GM19372 (cell line): ENCODE measurements at regions not wholly inside any gene's neighbourhood (a gene's known extent, or its start where the extent isn't known, plus 50 kb on each side); places are given as distances from the start of the nearest gene placed in this dataset.

Source experiments
- ATAC-seq: cut with Tn5 transposase; IDR thresholded peaks from one replicate; pipeline ENCODE4 v1.9.1; 2021; ENCODE audit warnings: mild to moderate bottlenecking, low read depth, moderate library complexity; ENCODE audit not compliant: unreplicated experiment

- ATAC-seq: no peak
Observed at GRCh38 chr18:56108478-56109367, 520.7 kb upstream of the TCF4 start.

GRCh38 chr18:56107821-56108477 is 520.0 kb upstream of the TCF4 start:
- ATAC-seq: no peak

GRCh38 chr18:56100090-56100722 is 512.2 kb upstream of the TCF4 start:
- ATAC-seq: no peak

- no peak for ATAC-seq
Observed at GRCh38 chr18:56097621-56098020, 509.6 kb upstream of the TCF4 start.

DNA sequence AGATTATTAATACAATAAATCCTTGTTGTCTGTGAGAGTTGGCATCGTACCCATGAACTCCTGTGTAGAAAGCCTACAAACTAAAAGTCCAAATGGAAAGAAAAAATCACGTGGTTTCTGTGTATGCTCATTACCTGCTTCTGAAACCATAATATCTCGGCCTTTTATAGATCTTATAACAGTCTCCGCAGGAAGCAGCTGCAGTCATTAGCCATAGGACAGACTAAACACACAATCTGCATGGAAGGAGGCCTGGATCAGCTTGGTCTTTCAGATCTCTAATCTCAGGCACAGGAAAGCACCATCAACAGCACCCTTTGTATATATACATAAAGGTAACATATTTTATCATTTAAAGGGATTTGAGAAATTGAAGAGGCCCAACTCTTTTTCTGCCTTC is 508.9 kb upstream of the TCF4 start:
- ATAC-seq: no peak

DNA sequence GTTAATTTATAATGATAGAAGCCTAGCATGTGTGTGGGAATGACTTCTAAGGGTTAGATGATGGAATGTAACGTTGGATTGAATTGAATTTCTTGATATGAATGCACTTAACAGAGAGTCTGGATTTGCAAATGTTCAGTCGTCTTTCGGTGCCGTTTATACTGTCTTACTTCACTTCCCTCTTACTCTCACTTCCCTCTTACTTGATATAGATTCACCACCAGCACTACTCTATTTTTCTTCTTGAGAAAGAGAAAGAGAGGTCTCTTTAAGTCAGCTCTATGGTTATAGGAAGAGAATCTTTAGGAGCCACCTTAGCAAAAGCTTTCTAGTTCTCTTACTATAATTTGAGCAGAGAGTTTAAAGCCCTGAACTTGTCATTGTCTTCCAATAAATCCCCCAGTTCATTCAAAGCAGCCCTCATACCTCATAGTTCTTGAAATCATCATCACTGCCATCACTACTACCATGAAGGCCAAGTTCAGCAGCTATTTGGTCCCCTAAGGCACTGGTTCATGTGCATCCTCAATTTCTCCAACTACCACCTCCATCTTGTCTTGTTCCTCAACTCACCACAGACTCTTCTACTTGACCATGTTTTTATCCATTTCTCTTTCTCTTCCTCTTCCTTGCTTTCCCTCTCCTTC is 501.7 kb upstream of the TCF4 start:
- ATAC-seq: no peak

GRCh38 chr18:56086786-56087185 is 498.8 kb upstream of the TCF4 start:
- no peak for ATAC-seq

- ATAC-seq: no peak
Observed at GRCh38 chr18:56086176-56086575, 498.2 kb upstream of the TCF4 start.

GRCh38 chr18:56085551-56085950 is 497.6 kb upstream of the TCF4 start:
- no peak for ATAC-seq

DNA sequence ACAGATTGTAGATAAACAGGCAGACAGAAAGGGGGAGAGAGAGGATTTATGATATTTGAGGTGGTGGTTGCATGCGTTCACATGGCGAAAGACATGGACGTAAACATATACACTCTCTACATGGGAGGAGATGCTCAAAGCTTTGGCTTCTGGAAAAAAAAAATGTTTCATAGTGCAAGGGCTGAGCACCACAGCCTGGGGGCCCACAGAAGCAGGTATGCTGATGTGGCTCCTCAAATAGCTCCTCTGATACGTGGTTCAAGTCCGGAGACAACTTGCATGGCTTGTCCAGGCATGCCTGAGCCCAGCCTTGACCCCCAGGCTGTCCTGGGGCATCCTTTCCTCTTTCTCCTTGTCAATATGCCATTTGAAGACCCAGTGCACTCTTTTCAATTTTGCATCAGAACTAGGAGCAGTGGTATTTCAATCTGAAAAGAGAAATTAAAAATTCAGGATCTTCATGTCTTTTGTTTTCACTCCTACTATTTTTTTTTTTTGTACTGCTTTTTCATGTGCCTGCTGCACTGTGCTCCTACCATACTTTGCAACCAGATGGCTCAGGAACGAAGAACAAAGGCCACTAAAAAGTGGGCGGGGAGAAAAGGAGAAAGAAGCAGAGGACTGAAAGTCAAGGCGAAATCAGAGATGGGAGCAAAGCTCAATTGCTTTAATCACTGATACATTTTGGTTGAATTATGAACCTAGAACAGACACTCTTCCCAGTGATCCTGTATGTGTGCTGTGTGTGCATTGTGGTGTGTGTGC is 495.7 kb upstream of the TCF4 start:
- ATAC-seq: no peak

DNA sequence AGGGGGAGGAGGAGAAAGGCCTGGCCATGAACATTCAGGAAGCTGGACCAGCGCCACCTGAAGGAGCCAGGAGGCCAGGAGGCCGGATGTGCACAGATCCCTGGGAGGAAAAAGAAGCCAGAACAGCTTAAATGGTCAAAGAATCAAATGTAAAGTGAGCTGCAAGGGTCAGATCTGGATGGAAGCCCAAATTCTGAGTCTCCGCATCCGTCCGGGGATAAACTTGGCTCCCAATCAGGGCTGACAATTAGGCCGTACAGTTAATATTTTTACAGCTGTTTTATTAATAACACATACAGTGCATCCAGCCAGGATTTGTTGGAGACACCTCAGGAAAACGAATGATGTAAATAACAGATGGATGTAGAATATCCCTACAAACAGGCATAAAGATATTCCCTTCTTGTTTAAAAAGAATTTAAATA is 495.1 kb upstream of the TCF4 start:
- ATAC-seq: no peak

DNA sequence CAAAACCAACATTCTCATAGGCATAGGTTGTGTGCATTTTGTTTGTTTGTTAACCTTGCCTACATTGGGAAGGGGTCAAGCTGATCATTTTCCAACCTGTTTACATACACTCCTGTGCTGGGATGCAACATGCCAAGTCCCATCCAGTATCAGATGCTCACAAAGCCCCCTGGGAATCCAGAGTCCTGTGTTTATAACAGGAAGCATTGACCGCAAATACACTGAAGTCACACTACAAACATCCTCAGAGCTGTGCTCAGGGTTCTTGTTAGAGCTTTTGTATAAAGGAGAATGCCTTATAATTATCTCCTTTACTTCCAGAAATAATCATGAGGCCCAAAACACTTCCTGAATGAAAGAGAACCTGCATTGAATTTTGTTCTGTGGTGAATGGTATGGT is 488.7 kb upstream of the TCF4 start:
- no peak for ATAC-seq

DNA sequence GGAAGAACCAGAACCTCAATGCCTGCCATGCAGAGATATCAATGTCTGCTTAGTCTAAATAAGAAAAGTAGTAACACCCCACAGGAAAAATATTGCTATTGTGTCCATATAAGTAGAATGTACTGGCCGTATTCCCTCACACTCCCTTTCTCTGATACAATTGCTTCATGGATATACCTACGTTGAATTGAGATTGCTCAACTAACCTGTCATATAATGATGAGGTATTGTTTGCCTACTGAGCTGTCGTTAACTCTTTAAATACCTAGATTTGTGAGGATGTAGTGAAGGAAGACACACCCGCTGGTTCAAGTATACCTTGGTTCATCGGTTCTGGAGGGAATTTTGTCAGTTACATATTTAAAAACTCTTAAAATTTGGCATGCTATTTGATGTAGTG is 480.7 kb upstream of the TCF4 start:
- ATAC-seq: no peak

DNA sequence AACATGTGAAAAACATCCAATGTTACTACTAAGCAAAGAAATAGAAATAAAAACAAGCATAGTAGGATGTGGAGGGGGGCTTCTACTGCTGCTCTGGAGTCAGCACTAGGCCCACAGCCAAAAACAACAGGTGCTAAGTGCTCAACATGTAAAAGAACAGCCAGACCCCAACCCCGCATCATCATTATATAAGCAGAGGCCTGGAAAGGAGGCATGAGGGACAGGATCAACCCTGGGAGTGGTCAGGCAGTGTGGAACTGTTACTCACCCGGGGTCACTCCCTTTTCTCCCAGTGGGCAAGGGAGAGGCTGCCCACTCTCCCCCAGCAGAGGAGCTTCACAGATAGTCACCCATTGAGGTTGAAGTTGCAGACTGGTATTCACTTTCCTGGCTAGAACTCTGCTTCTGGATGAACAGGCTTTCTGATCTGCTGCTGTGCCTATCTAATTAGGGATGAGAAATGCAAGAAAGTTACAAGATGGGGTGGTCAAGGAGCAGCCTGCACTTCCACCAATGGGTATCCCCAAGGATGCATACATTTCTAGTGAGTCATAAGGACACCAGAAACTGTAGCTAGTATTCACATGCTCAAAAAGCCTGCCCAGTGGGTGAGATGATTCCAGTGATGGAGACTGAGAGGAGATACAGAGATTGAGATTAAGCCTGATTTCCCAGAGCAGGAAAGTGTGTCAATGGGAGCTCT is 480.1 kb upstream of the TCF4 start:
- no peak for ATAC-seq

DNA sequence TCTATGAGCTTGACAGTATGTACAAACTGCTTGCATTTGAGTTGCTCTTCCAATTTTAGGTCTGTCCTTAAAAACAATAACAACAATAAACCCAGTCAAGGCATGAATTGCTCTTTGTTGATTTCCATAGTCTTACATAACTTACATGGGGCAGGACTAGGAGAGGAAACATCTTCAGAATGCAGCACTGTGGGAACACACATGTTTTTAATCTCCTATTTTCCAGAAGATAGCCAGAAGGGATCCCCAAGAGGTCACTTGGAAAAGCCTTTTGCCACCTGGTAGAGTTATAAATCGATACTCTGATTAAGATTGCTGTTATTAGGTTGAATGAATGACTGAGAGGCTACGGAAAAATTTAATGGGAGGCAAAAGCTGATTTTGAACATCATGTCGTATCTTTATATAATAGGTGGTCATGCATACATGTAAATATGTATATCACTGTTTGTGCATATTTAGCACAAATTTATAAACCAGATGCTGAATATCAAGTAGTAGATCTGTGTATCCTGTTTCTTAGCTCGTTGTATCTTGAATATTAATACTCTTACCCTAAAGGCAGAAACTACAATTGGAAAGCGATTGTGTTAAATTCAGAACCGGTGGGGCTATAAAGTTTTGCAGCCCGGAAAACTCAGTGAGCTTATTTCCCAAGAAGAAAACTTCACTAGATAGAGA is 479.4 kb upstream of the TCF4 start:
- no peak for ATAC-seq

DNA sequence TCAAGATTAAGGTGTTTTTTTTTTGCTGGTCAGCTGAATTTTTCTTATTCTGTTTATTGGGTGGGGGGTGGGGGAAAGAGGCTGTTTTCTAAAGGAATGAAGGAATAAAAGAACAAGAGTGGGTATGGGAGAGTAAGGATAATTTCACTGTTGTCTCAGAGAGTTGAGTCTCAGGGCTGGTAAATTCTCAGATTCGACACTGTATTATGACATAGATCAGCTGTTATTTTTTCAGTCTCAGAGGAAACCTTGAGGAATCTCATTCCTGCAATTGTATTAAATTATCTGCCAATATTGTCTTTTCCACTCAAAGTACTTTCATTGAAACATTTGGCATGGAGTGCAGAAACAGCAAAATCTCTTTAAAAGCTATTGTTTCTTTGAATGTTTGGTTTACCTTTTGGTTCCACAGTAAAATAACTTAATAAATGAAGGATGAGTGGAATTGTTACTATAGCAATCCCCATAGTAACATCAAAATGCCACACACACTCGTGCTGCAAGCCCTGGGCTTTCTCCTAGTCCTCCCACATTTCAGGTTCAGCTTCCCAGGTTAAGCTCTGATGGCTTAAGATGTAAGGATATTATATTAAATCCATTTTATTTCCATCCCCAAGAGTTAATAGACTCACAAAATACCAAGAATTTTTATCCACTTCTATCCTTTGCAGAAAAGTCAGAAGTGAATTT is 478.7 kb upstream of the TCF4 start:
- no peak for ATAC-seq

DNA sequence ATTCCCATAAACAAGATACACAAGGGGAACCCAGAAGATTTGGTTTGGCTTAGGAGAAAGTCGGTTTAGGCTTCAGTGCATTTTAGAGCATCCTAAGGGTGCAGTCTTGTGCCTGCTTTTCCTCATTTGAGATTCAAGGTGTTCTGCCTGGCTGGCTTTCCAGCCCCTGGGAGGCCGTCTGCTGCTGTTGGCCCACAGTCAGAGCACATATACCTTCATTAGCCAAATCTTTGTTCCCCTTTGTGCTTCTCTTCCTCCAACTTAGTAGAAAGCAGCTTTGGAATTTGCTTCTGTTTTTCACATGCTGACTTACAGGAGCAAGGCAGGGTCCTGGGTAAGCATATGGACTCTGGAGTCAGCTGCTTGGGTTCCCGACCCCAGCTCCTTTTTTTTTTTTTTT is 477.1 kb upstream of the TCF4 start:
- ATAC-seq: no peak

DNA sequence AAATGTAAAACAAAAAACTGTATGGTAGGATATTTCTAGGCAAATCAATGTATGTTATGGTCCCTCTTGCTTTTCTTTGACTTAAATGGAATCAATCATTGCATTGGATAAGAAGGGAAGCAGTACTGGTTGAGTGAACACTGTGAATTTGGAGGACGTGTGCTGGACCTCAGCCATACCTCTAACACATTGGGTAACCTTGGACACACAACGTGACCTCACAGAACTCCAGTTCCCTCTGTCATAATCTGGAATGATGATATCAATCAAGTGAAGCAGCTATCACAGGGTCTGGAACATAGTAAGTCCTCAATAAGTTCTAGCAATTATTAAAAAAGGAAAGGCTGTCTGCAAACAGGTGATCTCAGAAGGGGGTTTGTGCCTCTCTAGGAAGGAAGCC is 474.9 kb upstream of the TCF4 start:
- no peak for ATAC-seq
